HCT116 (cell line): ENCODE measurements at regions not wholly inside any gene's neighbourhood (a gene's known extent, or its start where the extent isn't known, plus 50 kb on each side); places are given as distances from the start of the nearest gene placed in this dataset.

Experiments
- ATAC-seq: fragments of 200-7000 bp; cut with Tn5 transposase; 2 replicates; pipeline ENCODE4 v1.9.1; 2020; ENCODE audit warnings: mild to moderate bottlenecking, moderate library complexity
- BruUV-seq: library from RNA; stranded (reverse); fragments of 400-500 nt; replicated peaks from 2 replicates; lab custom pipeline; 2021; lab: Mats Ljungman, UMichigan
- CTCF ChIA-PET: fragments of 300-600 bp; sonication (Branson Sonifier 250); formaldehyde crosslinking; loops from one replicate; lab custom pipeline; 2021; ENCODE audit warnings: antibody characterized with exemption; lab: Charles Lee
- POLR2A ChIA-PET: fragments of 300-600, 350-600 bp; sonication (Branson Sonifier 250); formaldehyde crosslinking; loops from one replicate; lab custom pipeline; 2021; ENCODE audit warnings: antibody characterized with exemption; lab: Charles Lee
- RAD21 ChIA-PET, 2 experiments: fragments of 300-600 bp; sonication (Branson Sonifier 250); formaldehyde crosslinking; loops; one replicate each; lab custom pipeline; 2023; ENCODE audit warnings: low total read pairs in 2 of 2; ENCODE audit not compliant: uncharacterized antibody in 2 of 2, unreplicated experiment in 2 of 2, low non-redundant PET in 1 of 2; lab: Charles Lee
- DNase-seq: peaks from one replicate; pipeline ENCODE4 v3.0.0-alpha.2; 2010; ENCODE audit warnings: low read depth, low spot score
- H2AFZ ChIP-seq: fragments of 200-600 bp; shearing (Covaris generic), sonication (generic); 2 replicates; pipeline ENCODE4 v1.6.1; 2017; ENCODE audit warnings: low read depth, mixed run types, mixed read lengths, antibody characterized with exemption, low read length; ENCODE audit not compliant: poor library complexity, severe bottlenecking
- H3K27ac ChIP-seq: 2 replicates; pipeline ENCODE4 v1.5.1; 2012; ENCODE audit warnings: low read depth, low read length
- H3K27me3 ChIP-seq: fragments of 200-600 bp; sonication (generic); 2 replicates; pipeline ENCODE4 v1.6.1; 2016; ENCODE audit warnings: mixed run types, low read length, mixed read lengths; ENCODE audit not compliant: insufficient read depth
- H3K36me3 ChIP-seq, 2 experiments: fragments of 200-500 bp in 1 of 2; fragments of 200-600 bp in 1 of 2; sonication (Bioruptor generic) in 1 of 2; sonication (generic) in 1 of 2; 2 replicates each; pipeline versions ENCODE4 v1.5.1 to v1.6.1; 2014 to 2016; ENCODE audit warnings: low read length in 2 of 2, inconsistent platforms in 1 of 2, mixed read lengths in 1 of 2, mixed run types in 1 of 2; ENCODE audit not compliant: insufficient read depth in 2 of 2, control insufficient read depth in 1 of 2
- H3K4me1 ChIP-seq, 2 experiments: fragments of 200-600 bp in 1 of 2; sonication (generic) in 1 of 2; 2 replicates each; pipeline versions ENCODE4 v1.5.1 to v1.6.1; 2012 to 2017; ENCODE audit warnings: low read length in 2 of 2, inconsistent platforms in 1 of 2, mild to moderate bottlenecking in 1 of 2, mixed read lengths in 1 of 2, mixed run types in 1 of 2, moderate library complexity in 1 of 2; ENCODE audit not compliant: insufficient read depth in 2 of 2, control insufficient read depth in 1 of 2
- H3K4me2 ChIP-seq: fragments of 200-600 bp; sonication (generic); 2 replicates; pipeline ENCODE4 v1.6.1; 2017; ENCODE audit warnings: mixed run types, low read length, mixed read lengths
- H3K4me3 ChIP-seq, 2 experiments: fragments of 200-600 bp in 1 of 2; sonication (generic) in 1 of 2; replicated peaks in 1 of 2; 2 replicates each; pipeline ENCODE4 v1.5.1; 2011 to 2016; ENCODE audit warnings: low read length in 2 of 2, control low read depth in 1 of 2, low read depth in 1 of 2, mild to moderate bottlenecking in 1 of 2, mixed read lengths in 1 of 2, mixed run types in 1 of 2
- H3K79me2 ChIP-seq: fragments of 200-600 bp; sonication (generic); 2 replicates; pipeline ENCODE4 v1.6.1; 2017; ENCODE audit warnings: mild to moderate bottlenecking, mixed run types, low read length, moderate library complexity, mixed read lengths; ENCODE audit not compliant: insufficient read depth
- H3K9ac ChIP-seq: fragments of 200-600 bp; sonication (generic); 2 replicates; pipeline ENCODE4 v1.6.1; 2016; ENCODE audit warnings: low read length, mixed read lengths
- H3K9me2 ChIP-seq: fragments of 200-600 bp; sonication (generic), shearing (Covaris generic); 2 replicates; pipeline ENCODE4 v1.6.1; 2017; ENCODE audit warnings: mixed run types, mild to moderate bottlenecking, moderate library complexity; ENCODE audit not compliant: insufficient read depth
- H3K9me3 ChIP-seq, 2 experiments: fragments of 200-500 bp in 1 of 2; fragments of 200-600 bp in 1 of 2; sonication (Bioruptor generic) in 1 of 2; sonication (generic) in 1 of 2; 2 replicates each; pipeline ENCODE4 v1.6.1; 2014 to 2017; ENCODE audit warnings: low read length in 2 of 2, mixed read lengths in 2 of 2, inconsistent platforms in 1 of 2, low read depth in 1 of 2, mild to moderate bottlenecking in 1 of 2, mixed run types in 1 of 2, moderate library complexity in 1 of 2; ENCODE audit not compliant: control insufficient read depth in 1 of 2, insufficient read depth in 1 of 2
- H4K20me1 ChIP-seq: fragments of 200-600 bp; sonication (generic), shearing (Covaris generic); 2 replicates; pipeline ENCODE4 v1.6.1; 2017; ENCODE audit warnings: mixed run types, mild to moderate bottlenecking, moderate library complexity; ENCODE audit not compliant: insufficient read depth
- CEBPB ChIP-seq: IDR thresholded peaks from 2 replicates; pipeline ENCODE4 v1.6.1; 2012; ENCODE audit warnings: low read depth
- EGR1 ChIP-seq: IDR thresholded peaks from 2 replicates; pipeline ENCODE4 v1.6.1; 2012; ENCODE audit warnings: low read depth
- EZH2phosphoT487 ChIP-seq: fragments of 200-600 bp; IDR thresholded peaks from 2 replicates; pipeline ENCODE4 v1.6.1; 2018; ENCODE audit warnings: antibody characterized with exemption, borderline replicate concordance
- JUND ChIP-seq: IDR thresholded peaks from 2 replicates; pipeline ENCODE4 v1.6.1; 2012
- POLR2A ChIP-seq: IDR thresholded peaks from 2 replicates; pipeline ENCODE4 v1.7.0; 2011; ENCODE audit warnings: borderline replicate concordance; ENCODE audit not compliant: insufficient read depth, insufficient read length; ENCODE audit errors: extremely low read depth
- POLR2AphosphoS5 ChIP-seq: IDR thresholded peaks from 2 replicates; pipeline ENCODE4 v1.6.1; 2011; ENCODE audit warnings: mild to moderate bottlenecking, low read depth, low read length, moderate library complexity
- ZFX ChIP-seq: fragments of 450-650 bp; IDR thresholded peaks from 2 replicates; pipeline ENCODE4 v1.6.1; 2017
- ZNF274 ChIP-seq: fragments of 200-500 bp; sonication (Bioruptor generic); IDR thresholded peaks from 2 replicates; pipeline ENCODE4 v1.6.1; 2014; ENCODE audit warnings: mild to moderate bottlenecking, low read depth, low read length, inconsistent platforms
- intact Hi-C: fragments of 100-400 bp; cut with micrococcal nuclease; formaldehyde crosslinking; loops from 2 replicates; pipeline ENCODE4 v1.10.0; 2022
- TF ChIP-seq, protein P1 (sequence below): IDR thresholded peaks from 2 replicates; pipeline ENCODE4 v1.6.1; 2012
- TF ChIP-seq, protein P2 (sequence below): IDR thresholded peaks from 2 replicates; pipeline ENCODE4 v1.6.1; 2012; ENCODE audit warnings: low read depth

DNA sequence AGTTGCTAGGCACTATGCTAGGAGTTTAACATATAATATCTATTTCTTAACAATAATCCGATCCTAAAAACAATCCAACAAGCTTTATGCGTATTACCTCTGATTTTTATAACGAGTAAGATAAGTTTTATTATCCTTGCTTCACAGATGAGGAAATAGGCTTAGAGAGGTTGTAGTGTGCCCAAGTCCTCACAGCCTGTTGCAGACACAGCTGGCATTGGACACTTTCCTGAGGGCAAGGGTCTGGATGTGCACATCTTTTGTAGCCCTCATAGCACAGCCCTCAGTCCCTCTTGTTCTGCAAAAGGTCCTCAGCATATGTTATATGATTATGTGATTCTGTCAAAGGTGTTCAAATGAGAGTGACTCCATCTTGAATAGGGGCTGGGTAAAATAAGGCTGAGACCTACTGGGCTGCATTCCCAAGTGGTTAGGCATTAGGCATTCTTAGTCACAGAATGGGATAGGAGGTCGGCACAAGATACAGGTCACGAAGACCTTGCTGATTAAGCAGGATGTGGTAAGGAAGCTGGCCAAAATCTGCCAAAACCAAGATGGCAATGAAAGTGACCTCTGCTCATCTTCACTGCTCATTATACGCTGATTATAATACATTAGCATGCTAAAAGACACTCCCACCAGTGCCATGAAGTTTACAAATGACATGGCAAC is 75.7 kb upstream of the F3 start (continued):
- TF ChIP-seq EZH2phosphoT487, result no peak
- TF ChIP-seq, protein P1, sequence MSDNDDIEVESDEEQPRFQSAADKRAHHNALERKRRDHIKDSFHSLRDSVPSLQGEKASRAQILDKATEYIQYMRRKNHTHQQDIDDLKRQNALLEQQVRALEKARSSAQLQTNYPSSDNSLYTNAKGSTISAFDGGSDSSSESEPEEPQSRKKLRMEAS, result peak; percentile 47; the same call in 1 of the 2 replicates

DNA sequence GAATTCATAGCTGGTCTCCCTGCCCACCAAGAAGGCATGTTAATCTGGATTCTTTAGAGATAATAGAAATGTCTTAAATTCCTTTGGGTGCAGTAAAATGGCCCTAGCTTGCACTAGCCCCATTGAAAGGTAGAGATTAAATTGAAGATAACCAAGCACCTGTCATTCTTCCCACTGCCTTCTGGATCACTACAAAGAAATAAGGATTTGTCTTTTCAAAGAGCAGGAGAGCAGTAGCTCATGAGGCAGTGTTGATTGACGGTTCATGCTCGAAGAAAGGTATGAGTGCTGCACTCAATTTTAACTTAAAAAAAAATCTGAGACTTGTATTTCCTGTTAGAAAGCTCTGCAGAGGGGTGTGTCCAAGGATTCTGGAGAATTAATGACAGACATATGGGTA is 74.9 kb upstream of the F3 start:
- Histone ChIP-seq H3K27ac (peak overlapping the region; percentile 19; the same call in 1 of the 2 replicates), H3K4me2 (peak overlapping the region; percentile 45; the same call in 1 of the 2 replicates), H3K36me3 (no peaks in the 10 kb centered on the region), H3K27me3 (no peaks in the 10 kb centered on the region), H3K4me1 (peaks cover 24 to 69% of the 10 kb centered on the region in 2 experiments), H4K20me1 (no peaks in the 10 kb centered on the region), H3K9me3 (peaks cover 0 to 7% of the 10 kb centered on the region in 2 experiments; a peak in 1 of 4 replicates), H3K4me3 (no peak overlapping the region), H3K79me2 (no peaks in the 10 kb centered on the region), H2AFZ (no peak overlapping the region), H3K9me2 (no peaks in the 10 kb centered on the region), H3K9ac (0 out of 2 replicates have a peak overlapping the region, but pooled peaks have one; percentile 29)
- ATAC-seq (no peak), DNase-seq (no peak)
- CTCF ChIA-PET, result no interaction called here
- no TSS peak for BruUV-seq
- RAD21 ChIA-PET, result no interaction called here
- TF ChIP-seq EZH2phosphoT487, result no peak
- no peak for TF ChIP-seq POLR2AphosphoS5
- TF ChIP-seq CEBPB, result no peak
- TF ChIP-seq JUND, result no peak
- no peak for TF ChIP-seq POLR2A
- TF ChIP-seq, protein P2, sequence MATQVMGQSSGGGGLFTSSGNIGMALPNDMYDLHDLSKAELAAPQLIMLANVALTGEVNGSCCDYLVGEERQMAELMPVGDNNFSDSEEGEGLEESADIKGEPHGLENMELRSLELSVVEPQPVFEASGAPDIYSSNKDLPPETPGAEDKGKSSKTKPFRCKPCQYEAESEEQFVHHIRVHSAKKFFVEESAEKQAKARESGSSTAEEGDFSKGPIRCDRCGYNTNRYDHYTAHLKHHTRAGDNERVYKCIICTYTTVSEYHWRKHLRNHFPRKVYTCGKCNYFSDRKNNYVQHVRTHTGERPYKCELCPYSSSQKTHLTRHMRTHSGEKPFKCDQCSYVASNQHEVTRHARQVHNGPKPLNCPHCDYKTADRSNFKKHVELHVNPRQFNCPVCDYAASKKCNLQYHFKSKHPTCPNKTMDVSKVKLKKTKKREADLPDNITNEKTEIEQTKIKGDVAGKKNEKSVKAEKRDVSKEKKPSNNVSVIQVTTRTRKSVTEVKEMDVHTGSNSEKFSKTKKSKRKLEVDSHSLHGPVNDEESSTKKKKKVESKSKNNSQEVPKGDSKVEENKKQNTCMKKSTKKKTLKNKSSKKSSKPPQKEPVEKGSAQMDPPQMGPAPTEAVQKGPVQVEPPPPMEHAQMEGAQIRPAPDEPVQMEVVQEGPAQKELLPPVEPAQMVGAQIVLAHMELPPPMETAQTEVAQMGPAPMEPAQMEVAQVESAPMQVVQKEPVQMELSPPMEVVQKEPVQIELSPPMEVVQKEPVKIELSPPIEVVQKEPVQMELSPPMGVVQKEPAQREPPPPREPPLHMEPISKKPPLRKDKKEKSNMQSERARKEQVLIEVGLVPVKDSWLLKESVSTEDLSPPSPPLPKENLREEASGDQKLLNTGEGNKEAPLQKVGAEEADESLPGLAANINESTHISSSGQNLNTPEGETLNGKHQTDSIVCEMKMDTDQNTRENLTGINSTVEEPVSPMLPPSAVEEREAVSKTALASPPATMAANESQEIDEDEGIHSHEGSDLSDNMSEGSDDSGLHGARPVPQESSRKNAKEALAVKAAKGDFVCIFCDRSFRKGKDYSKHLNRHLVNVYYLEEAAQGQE, result no peak
- TF ChIP-seq EGR1, result no peak
- TF ChIP-seq ZNF274, result no peak
- no peak for TF ChIP-seq ZFX
- POLR2A ChIA-PET, result no interaction called here
- intact Hi-C loops, result no loop called here
